Gastroesophageal sphincter (tissue), 3 donors: ENCODE measurements at regions not wholly inside any gene's neighbourhood (a gene's known extent, or its start where the extent isn't known, plus 50 kb on each side); places are given as distances from the start of the nearest gene placed in this dataset.

Experiments
- CTCF ChIP-seq, 4 experiments: fragments of 200-600 bp in 2 of 4; fragments of 450-650 bp in 2 of 4; sonication (generic) in 1 of 4; IDR thresholded peaks; one replicate each; pipeline ENCODE4 v1.5.1; 2017 to 2019; ENCODE audit warnings: antibody characterized with exemption in 4 of 4, mild to moderate bottlenecking in 2 of 4, moderate library complexity in 2 of 4
- EP300 ChIP-seq: sonication (generic); formaldehyde crosslinking; IDR thresholded peaks from one replicate; pipeline ENCODE4 v1.6.1; 2017; ENCODE audit warnings: antibody characterized with exemption, mild to moderate bottlenecking
- POLR2A ChIP-seq, 2 donors: fragments of 450-650 bp; IDR thresholded peaks; one replicate each; pipeline ENCODE4 v1.6.1; 2017; ENCODE audit warnings: antibody characterized with exemption in 2 of 2, mild to moderate bottlenecking in 2 of 2, moderate library complexity in 1 of 2

- TF ChIP-seq CTCF (IDR thresholded peaks at IDR 0.05) (no peak), POLR2A (IDR thresholded peaks at IDR 0.05) (no peak), EP300 (no peak)
Measured at GRCh38 chr1:227486559-227486958, 76.8 kb upstream of the ZNF678 start.
